ENCODE measurements at regions not wholly inside any gene's neighbourhood (a gene's known extent, or its start where the extent isn't known, plus 50 kb on each side); places are given as distances from the start of the nearest gene placed in this dataset.

DNA sequence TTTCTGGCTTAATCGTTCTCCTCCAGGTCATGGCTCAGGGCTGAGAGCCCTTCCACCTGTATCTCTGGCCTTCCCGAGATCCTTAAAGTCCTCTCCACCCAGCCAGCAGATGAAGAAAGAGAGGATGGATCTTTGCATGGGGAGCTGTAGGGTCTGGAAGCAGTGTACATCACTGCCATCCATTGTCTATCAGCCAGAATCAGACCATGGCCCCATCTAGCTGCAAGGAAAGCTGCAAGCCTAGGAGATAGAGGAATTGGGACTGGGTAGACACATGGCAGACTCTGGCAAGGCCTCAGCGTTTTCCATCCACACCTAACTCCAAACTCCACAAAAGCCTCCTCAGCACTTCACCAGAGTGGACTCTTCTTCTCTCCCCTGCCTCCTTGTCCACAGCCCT lies 113.8 kb upstream of the MAFB start:
- H3K4me1 ChIP-seq (ENCODE audit: control insufficient read depth, insufficient read depth, low read length, poor library complexity, severe bottlenecking): no peaks in the 10 kb centered on the region
- ATAC-seq (ENCODE audit: low read depth in 2 of 2): no peak
- H3K27ac Mint-ChIP-seq: no peak overlapping the region
- no peak overlapping the region for H3K27ac ChIP-seq (ENCODE audit: insufficient read depth, low read length, poor library complexity, severe bottlenecking)
- H3K9me3 ChIP-seq (ENCODE audit: control insufficient read depth in 2 of 2, low read length in 2 of 2): no peaks in the 10 kb centered on the region
- H3K4me1 Mint-ChIP-seq: peaks cover 0 to under 1% (median 0%) of the 10 kb centered on the region in 4 donors
- H3K9me3 Mint-ChIP-seq: peaks cover 0 to 5% (median 0%) of the 10 kb centered on the region in 7 donors
- peaks cover 12% of the 10 kb centered on the region for H3K27me3 Mint-ChIP-seq
- no peaks in the 10 kb centered on the region for H3K27me3 ChIP-seq (ENCODE audit: control insufficient read depth, insufficient read depth, low read length)
- no peaks in the 10 kb centered on the region for H3K36me3 ChIP-seq (ENCODE audit: control insufficient read depth, insufficient read depth, low read length)
- DNase-seq: no peak
- H3K4me3 ChIP-seq (ENCODE audit: low read depth, low read length): no peak overlapping the region
- no peaks in the 10 kb centered on the region for H3K36me3 Mint-ChIP-seq
- H3K4me3 Mint-ChIP-seq: no peak overlapping the region

DNA sequence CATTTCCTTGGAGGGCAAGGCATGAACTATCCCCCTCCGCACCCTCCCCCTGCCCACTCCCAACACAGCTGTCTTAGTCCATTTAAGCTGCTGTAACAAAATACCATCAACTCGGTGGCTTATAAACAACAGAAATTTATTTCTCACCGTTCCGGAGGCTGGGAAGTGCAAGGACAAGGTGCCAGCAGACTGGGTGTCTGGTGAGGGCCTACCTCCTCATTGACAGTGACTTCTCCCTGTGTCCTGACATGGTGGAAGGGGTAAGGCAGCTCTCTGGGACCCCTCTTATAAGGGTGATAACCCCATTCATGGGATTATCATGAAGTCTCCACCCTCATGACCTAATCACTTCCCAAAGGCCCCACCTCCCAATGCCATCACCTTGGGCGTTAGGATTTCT lies 114.3 kb upstream of the MAFB start:
- no peak overlapping the region for H3K27ac ChIP-seq (ENCODE audit: insufficient read depth, low read length, poor library complexity, severe bottlenecking)
- Mint-ChIP-seq H3K36me3 (no peaks in the 10 kb centered on the region), H3K27ac (no peak overlapping the region), H3K9me3 (peaks cover 0 to 5% (median 0%) of the 10 kb centered on the region in 7 donors), H3K4me3 (no peak overlapping the region), H3K4me1 (no peaks in the 10 kb centered on the region), H3K27me3 (peaks cover 10% of the 10 kb centered on the region)
- ATAC-seq (ENCODE audit: low read depth in 2 of 2) (no peak), DNase-seq (no peak)
- H3K9me3 ChIP-seq (ENCODE audit: control insufficient read depth in 2 of 2, low read length in 2 of 2): no peaks in the 10 kb centered on the region
- H3K27me3 ChIP-seq (ENCODE audit: control insufficient read depth, insufficient read depth, low read length): no peaks in the 10 kb centered on the region
- no peak overlapping the region for H3K4me3 ChIP-seq (ENCODE audit: low read depth, low read length)
- no peaks in the 10 kb centered on the region for H3K36me3 ChIP-seq (ENCODE audit: control insufficient read depth, insufficient read depth, low read length)
- H3K4me1 ChIP-seq (ENCODE audit: control insufficient read depth, insufficient read depth, low read length, poor library complexity, severe bottlenecking): no peaks in the 10 kb centered on the region

DNA sequence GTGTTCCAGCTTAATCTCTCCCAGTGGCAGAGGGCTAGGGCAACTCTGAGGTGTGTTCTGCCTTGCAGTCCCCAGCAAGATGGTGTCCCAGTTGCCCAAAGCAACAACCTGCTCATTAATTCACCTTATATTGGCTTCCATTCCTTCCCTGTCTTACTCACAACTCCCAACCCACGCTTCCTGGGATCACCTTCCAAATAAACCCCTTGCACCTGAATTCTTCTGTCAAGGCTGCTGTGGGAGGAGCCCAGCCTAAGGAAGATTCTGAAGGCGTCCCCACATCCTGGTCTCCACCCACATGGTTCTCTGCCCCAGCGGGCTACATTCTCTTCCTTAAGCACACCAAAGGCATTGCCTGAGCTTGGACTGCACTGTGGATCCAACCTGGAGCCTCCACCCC lies 116.6 kb upstream of the MAFB start:
- Mint-ChIP-seq H3K4me1 (no peaks in the 10 kb centered on the region), H3K27me3 (peaks cover 15% of the 10 kb centered on the region), H3K36me3 (no peaks in the 10 kb centered on the region), H3K9me3 (peaks cover 0 to 5% (median 0%) of the 10 kb centered on the region in 7 donors), H3K4me3 (no peak overlapping the region), H3K27ac (no peak overlapping the region)
- ATAC-seq (ENCODE audit: low read depth in 2 of 2): no peak
- H3K27me3 ChIP-seq (ENCODE audit: control insufficient read depth, insufficient read depth, low read length): no peaks in the 10 kb centered on the region
- no peak overlapping the region for H3K4me3 ChIP-seq (ENCODE audit: low read depth, low read length)
- no peak overlapping the region for H3K27ac ChIP-seq (ENCODE audit: insufficient read depth, low read length, poor library complexity, severe bottlenecking)
- H3K36me3 ChIP-seq (ENCODE audit: control insufficient read depth, insufficient read depth, low read length): no peaks in the 10 kb centered on the region
- no peak for DNase-seq
- H3K9me3 ChIP-seq (ENCODE audit: control insufficient read depth in 2 of 2, low read length in 2 of 2): no peaks in the 10 kb centered on the region
- H3K4me1 ChIP-seq (ENCODE audit: control insufficient read depth, insufficient read depth, low read length, poor library complexity, severe bottlenecking): no peaks in the 10 kb centered on the region

DNA sequence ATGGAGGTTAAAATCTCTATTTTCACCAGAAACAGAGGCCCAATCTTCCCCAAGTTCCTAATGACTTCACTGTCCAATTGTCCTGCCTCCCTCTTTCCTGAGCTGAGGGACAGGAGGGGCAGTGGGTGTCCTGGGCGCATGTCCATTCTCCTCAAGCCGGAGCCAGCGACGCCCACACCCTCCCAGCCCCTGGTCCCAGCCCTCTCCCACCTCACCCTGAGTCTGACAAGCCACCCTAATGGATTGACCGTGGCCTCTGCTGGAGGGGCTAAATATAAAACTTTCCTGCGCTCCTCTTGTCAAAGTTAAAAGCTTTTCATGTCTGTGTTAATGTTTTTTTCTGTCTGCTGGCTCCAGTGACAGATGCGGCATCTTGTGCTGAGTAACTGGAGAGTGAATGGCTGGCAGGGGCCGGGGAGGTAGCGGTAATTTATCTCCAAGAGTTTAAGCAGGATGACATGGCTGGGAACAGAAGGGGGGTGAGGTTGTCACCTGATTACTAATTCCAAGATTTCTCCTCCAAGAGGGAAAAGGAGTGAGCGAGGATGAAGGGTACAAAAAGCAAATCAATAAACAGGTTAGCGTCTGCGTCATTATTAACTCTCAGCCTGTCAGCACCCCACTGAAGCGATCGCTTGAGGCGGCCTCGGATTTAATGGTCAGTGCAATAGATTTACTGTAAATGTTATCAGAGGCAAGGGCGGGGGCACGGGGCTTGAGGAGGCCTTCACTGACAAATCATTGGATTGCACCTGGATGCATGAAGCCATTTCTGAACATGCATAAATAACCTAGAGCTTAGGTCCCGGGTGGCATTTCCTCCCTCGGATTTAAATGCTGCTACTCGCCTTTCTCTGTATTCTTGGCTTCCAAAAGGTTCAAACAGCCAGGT lies 118.1 kb upstream of the MAFB start:
- no peaks in the 10 kb centered on the region for H3K27me3 ChIP-seq (ENCODE audit: control insufficient read depth, insufficient read depth, low read length)
- Mint-ChIP-seq H3K27ac (no peak overlapping the region), H3K9me3 (peaks cover 0 to 4% (median 0%) of the 10 kb centered on the region in 7 donors), H3K36me3 (no peaks in the 10 kb centered on the region), H3K4me3 (no peak overlapping the region), H3K27me3 (peaks cover 15% of the 10 kb centered on the region), H3K4me1 (no peaks in the 10 kb centered on the region)
- no peak overlapping the region for H3K4me3 ChIP-seq (ENCODE audit: low read depth, low read length)
- no peaks in the 10 kb centered on the region for H3K4me1 ChIP-seq (ENCODE audit: control insufficient read depth, insufficient read depth, low read length, poor library complexity, severe bottlenecking)
- ATAC-seq (ENCODE audit: low read depth in 2 of 2) (no peak), DNase-seq (no peak)
- H3K27ac ChIP-seq (ENCODE audit: insufficient read depth, low read length, poor library complexity, severe bottlenecking): no peak overlapping the region
- no peaks in the 10 kb centered on the region for H3K9me3 ChIP-seq (ENCODE audit: control insufficient read depth in 2 of 2, low read length in 2 of 2)
- H3K36me3 ChIP-seq (ENCODE audit: control insufficient read depth, insufficient read depth, low read length): no peaks in the 10 kb centered on the region

DNA sequence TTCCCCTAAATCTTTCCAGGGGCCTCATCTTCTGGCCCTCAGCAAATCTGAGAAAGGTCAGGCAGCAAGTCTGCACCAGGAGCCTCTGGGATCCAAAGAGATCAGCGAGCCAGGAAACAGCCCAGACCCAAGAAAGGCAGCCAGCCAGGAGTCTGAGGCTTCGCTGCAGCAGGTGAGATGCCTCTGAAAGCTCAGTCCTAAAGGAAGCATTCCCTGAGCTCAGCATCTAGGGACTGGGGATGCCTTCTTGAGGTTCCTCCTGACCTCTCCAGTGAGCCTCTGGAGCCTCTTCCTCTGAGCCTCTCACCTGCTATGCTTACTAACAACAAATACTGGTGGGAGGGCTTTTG lies 118.8 kb upstream of the MAFB start:
- Mint-ChIP-seq H3K4me3 (no peak overlapping the region), H3K27me3 (peaks cover 15% of the 10 kb centered on the region), H3K27ac (no peak overlapping the region), H3K4me1 (no peaks in the 10 kb centered on the region), H3K9me3 (peaks cover 0 to 4% (median 0%) of the 10 kb centered on the region in 7 donors), H3K36me3 (no peaks in the 10 kb centered on the region)
- ATAC-seq (ENCODE audit: low read depth in 2 of 2) (no peak), DNase-seq (no peak)
- no peaks in the 10 kb centered on the region for H3K36me3 ChIP-seq (ENCODE audit: control insufficient read depth, insufficient read depth, low read length)
- H3K4me3 ChIP-seq (ENCODE audit: low read depth, low read length): no peak overlapping the region
- no peak overlapping the region for H3K27ac ChIP-seq (ENCODE audit: insufficient read depth, low read length, poor library complexity, severe bottlenecking)
- H3K9me3 ChIP-seq (ENCODE audit: control insufficient read depth in 2 of 2, low read length in 2 of 2): no peaks in the 10 kb centered on the region
- H3K27me3 ChIP-seq (ENCODE audit: control insufficient read depth, insufficient read depth, low read length): no peaks in the 10 kb centered on the region
- no peaks in the 10 kb centered on the region for H3K4me1 ChIP-seq (ENCODE audit: control insufficient read depth, insufficient read depth, low read length, poor library complexity, severe bottlenecking)

DNA sequence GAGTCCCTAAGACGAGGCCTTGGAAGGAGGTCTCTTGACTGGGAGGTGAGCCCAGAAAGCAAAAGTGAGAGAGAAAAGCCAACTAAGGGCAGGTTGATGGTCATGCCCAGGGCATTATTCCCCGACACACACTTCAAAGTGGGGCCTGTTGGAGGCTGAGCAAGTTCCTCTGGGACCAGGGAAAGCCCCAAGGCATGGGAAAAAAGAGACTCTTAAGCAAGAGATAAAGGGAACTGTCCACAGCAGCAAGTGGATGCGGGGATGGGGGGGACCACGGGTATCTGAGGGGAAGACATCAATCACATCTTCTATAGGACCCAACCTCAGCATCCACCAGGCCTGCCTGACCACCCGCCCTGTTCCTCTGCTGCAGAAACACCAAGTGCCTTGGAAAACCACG lies 119.9 kb upstream of the MAFB start:
- peaks cover 0 to 3% (median 0%) of the 10 kb centered on the region in 7 donors for H3K9me3 Mint-ChIP-seq
- H3K4me1 Mint-ChIP-seq: no peaks in the 10 kb centered on the region
- no peak overlapping the region for H3K27ac ChIP-seq (ENCODE audit: insufficient read depth, low read length, poor library complexity, severe bottlenecking)
- DNase-seq (no peak), ATAC-seq (ENCODE audit: low read depth in 2 of 2) (no peak)
- no peak overlapping the region for H3K27ac Mint-ChIP-seq
- no peaks in the 10 kb centered on the region for H3K27me3 ChIP-seq (ENCODE audit: control insufficient read depth, insufficient read depth, low read length)
- peaks cover 12% of the 10 kb centered on the region for H3K27me3 Mint-ChIP-seq
- no peak overlapping the region for H3K4me3 ChIP-seq (ENCODE audit: low read depth, low read length)
- H3K4me3 Mint-ChIP-seq: no peak overlapping the region
- H3K4me1 ChIP-seq (ENCODE audit: control insufficient read depth, insufficient read depth, low read length, poor library complexity, severe bottlenecking): no peaks in the 10 kb centered on the region
- no peaks in the 10 kb centered on the region for H3K36me3 ChIP-seq (ENCODE audit: control insufficient read depth, insufficient read depth, low read length)
- no peaks in the 10 kb centered on the region for H3K9me3 ChIP-seq (ENCODE audit: control insufficient read depth in 2 of 2, low read length in 2 of 2)
- H3K36me3 Mint-ChIP-seq: no peaks in the 10 kb centered on the region

DNA sequence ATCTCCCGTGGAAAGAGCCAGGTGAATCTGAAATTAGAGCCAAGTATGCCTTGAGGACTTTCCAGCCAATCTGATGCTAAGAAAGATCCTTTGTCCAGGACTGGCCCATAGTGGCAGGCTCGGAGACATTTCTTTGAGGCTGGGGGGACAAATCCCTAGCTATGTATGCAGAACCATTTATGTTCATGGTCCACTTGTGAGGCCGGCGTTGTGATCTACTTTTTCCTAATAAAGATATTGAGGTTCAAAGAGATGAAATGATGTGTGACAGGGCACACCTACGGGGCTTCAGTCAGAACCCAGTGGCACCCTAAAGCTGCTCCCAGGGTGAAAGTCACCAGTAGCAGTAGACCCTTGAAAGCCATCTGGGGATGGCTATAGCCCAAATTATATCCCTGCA lies 120.3 kb upstream of the MAFB start:
- Histone ChIP-seq H3K4me3 (ENCODE audit: low read depth, low read length) (no peak overlapping the region), H3K4me1 (ENCODE audit: control insufficient read depth, insufficient read depth, low read length, poor library complexity, severe bottlenecking) (no peaks in the 10 kb centered on the region), H3K27me3 (ENCODE audit: control insufficient read depth, insufficient read depth, low read length) (no peaks in the 10 kb centered on the region), H3K36me3 (ENCODE audit: control insufficient read depth, insufficient read depth, low read length) (no peaks in the 10 kb centered on the region), H3K9me3 (ENCODE audit: control insufficient read depth in 2 of 2, low read length in 2 of 2) (no peaks in the 10 kb centered on the region), H3K27ac (ENCODE audit: insufficient read depth, low read length, poor library complexity, severe bottlenecking) (no peak overlapping the region)
- Mint-ChIP-seq H3K9me3 (peaks cover 0 to 3% (median 0%) of the 10 kb centered on the region in 7 donors), H3K4me1 (no peaks in the 10 kb centered on the region), H3K27me3 (peaks cover 11% of the 10 kb centered on the region), H3K36me3 (no peaks in the 10 kb centered on the region), H3K27ac (no peak overlapping the region), H3K4me3 (no peak overlapping the region)
- ATAC-seq (ENCODE audit: low read depth in 2 of 2) (no peak), DNase-seq (no peak)

DNA sequence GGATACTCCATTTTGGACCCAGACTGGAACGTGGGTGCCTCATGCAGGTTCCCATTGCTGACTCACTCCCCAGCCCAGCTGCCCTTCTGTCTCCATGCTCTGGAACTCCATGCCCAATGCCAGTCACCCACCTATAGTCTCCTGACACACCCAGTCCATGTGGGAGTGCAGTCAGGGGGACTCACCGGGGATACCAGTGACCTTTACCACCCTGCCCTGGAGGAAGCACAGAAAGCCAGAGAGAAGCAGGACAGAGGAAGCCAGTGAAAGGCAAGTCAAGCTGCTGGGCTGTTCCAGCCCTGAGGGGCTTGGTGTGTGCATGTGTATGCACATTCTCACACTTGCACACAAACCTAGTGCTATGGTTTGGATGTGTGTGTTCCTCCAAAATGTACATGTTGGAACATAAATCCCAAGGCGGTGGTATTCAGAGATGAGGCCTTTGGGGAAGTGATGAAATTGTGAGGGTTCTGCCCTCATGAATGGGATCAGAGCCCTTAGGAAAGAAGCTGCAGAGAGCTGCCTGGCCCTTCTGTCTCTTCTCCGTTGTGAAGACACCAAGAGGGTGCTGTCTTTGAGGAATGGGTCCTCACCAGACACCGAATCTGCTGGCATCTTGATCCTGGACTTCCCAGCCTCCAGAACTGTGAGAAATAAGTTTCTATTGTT lies 121.4 kb upstream of the MAFB start:
- DNase-seq (no peak), ATAC-seq (ENCODE audit: low read depth in 2 of 2) (no peak)
- Histone ChIP-seq H3K9me3 (ENCODE audit: control insufficient read depth in 2 of 2, low read length in 2 of 2) (no peaks in the 10 kb centered on the region), H3K27ac (ENCODE audit: insufficient read depth, low read length, poor library complexity, severe bottlenecking) (no peak overlapping the region), H3K4me3 (ENCODE audit: low read depth, low read length) (no peak overlapping the region), H3K36me3 (ENCODE audit: control insufficient read depth, insufficient read depth, low read length) (no peaks in the 10 kb centered on the region), H3K27me3 (ENCODE audit: control insufficient read depth, insufficient read depth, low read length) (no peaks in the 10 kb centered on the region), H3K4me1 (ENCODE audit: control insufficient read depth, insufficient read depth, low read length, poor library complexity, severe bottlenecking) (no peaks in the 10 kb centered on the region)
- no peak overlapping the region for H3K27ac Mint-ChIP-seq
- H3K9me3 Mint-ChIP-seq: peaks cover 0 to 3% (median 0%) of the 10 kb centered on the region in 7 donors
- peaks cover 4% of the 10 kb centered on the region for H3K27me3 Mint-ChIP-seq
- H3K4me1 Mint-ChIP-seq: no peaks in the 10 kb centered on the region
- H3K4me3 Mint-ChIP-seq: no peak overlapping the region
- H3K36me3 Mint-ChIP-seq: no peaks in the 10 kb centered on the region

Measured in CD4-positive, CD25-positive, alpha-beta regulatory T cell (primary cell).